ENCODE measurements at regions not wholly inside any gene's neighbourhood (a gene's known extent, or its start where the extent isn't known, plus 50 kb on each side); places are given as distances from the start of the nearest gene placed in this dataset.

DNA sequence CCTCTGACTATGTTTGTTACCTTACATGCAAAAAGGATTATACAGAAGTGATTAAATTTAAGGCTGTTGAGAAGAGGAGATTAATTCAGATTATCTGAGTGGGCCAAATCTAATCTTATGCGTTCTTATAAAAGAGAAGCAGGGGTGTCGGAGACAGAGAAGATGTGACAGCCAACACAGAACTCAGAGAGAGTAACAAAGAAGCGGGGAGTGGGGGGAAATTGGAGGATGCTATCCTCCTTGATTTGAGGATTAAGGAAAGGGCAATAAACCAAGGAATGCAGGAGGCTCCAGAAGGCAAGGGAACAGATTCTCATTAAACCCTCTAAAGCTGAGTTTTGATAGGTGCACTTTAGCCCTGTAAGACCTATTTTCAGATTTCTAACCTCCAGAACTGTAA, 291.3 kb upstream of the REG3G start:
- TF ChIP-seq ZNF121 (tag by site-specific recombination; IDR thresholded peaks at IDR 0.05) = no peak
- no peak for TF ChIP-seq ZNF274 (IDR thresholded peaks at IDR 0.05; ENCODE audit: low read length)
- no peak for TF ChIP-seq ZNF274 (tag by site-specific recombination; IDR thresholded peaks at IDR 0.05; ENCODE audit: borderline replicate concordance)
- TF ChIP-seq HOXA7 (CRISPR knock-in tag; IDR thresholded peaks at IDR 0.05; ENCODE audit: borderline replicate concordance) = no peak

Data from HEK293 (cell line).